Lower leg skin (tissue), 3 donors: ENCODE measurements at regions not wholly inside any gene's neighbourhood (a gene's known extent, or its start where the extent isn't known, plus 50 kb on each side); places are given as distances from the start of the nearest gene placed in this dataset.

ENCODE experiments used
- CTCF ChIP-seq, 3 donors: fragments of 450-650 bp; IDR thresholded peaks; one replicate each; pipeline ENCODE4 v1.5.1; 2016; ENCODE audit warnings: antibody characterized with exemption in 3 of 3, mild to moderate bottlenecking in 3 of 3, moderate library complexity in 2 of 3
- POLR2A ChIP-seq, 2 donors: fragments of 450-650 bp; IDR thresholded peaks; one replicate each; pipeline ENCODE4 v1.6.1; 2016 to 2017; ENCODE audit warnings: antibody characterized with exemption in 2 of 2, mild to moderate bottlenecking in 1 of 2, moderate library complexity in 1 of 2

GRCh38 chr4:137390707-137391106 lies 141.6 kb downstream of the PCDH18 start:
- no peak for TF ChIP-seq CTCF (IDR thresholded peaks at IDR 0.05)
- TF ChIP-seq POLR2A (IDR thresholded peaks at IDR 0.05): no peak
